ENCODE measurements at regions not wholly inside any gene's neighbourhood (a gene's known extent, or its start where the extent isn't known, plus 50 kb on each side); places are given as distances from the start of the nearest gene placed in this dataset.

GRCh38 chr13:44116562-44117332 is 237.0 kb downstream of the LACC1 start:
- in situ Hi-C loops (cut with MboI; ENCODE audit: low sequenced_read_pairs), result no loop called here

- in situ Hi-C loops (cut with MboI; ENCODE audit: low sequenced_read_pairs), result no loop called here
Observed at GRCh38 chr13:44117351-44117750, 237.6 kb downstream of the LACC1 start.

GRCh38 chr13:44117816-44118215 is 238.1 kb downstream of the LACC1 start:
- in situ Hi-C loops (cut with MboI; ENCODE audit: low sequenced_read_pairs), result no loop called here

- in situ Hi-C loops (cut with MboI; ENCODE audit: low sequenced_read_pairs), result no loop called here
Observed at GRCh38 chr13:44118881-44119280, 239.2 kb downstream of the LACC1 start.

- in situ Hi-C loops (cut with MboI; ENCODE audit: low sequenced_read_pairs), result no loop called here
Observed at GRCh38 chr13:44120043-44120442, 240.3 kb downstream of the LACC1 start.

GRCh38 chr13:44120849-44121755 is 241.4 kb downstream of the LACC1 start:
- in situ Hi-C loops (cut with MboI; ENCODE audit: low sequenced_read_pairs), result no loop called here

GRCh38 chr13:44124352-44124751 is 244.6 kb downstream of the LACC1 start:
- in situ Hi-C loops (cut with MboI; ENCODE audit: low sequenced_read_pairs), result no loop called here

GRCh38 chr13:44125943-44126469 is 246.3 kb downstream of the LACC1 start:
- in situ Hi-C loops (cut with MboI; ENCODE audit: low sequenced_read_pairs), result no loop called here

- in situ Hi-C loops (cut with MboI; ENCODE audit: low sequenced_read_pairs), result no loop called here
Observed at GRCh38 chr13:44128552-44129001, 245.0 kb upstream of the SERP2 start.

GRCh38 chr13:44129418-44129817 is 244.2 kb upstream of the SERP2 start:
- in situ Hi-C loops (cut with MboI; ENCODE audit: low sequenced_read_pairs), result no loop called here

- in situ Hi-C loops (cut with MboI; ENCODE audit: low sequenced_read_pairs), result no loop called here
Observed at GRCh38 chr13:44131069-44131614, 242.5 kb upstream of the SERP2 start.

- in situ Hi-C loops (cut with MboI; ENCODE audit: low sequenced_read_pairs), result no loop called here
Observed at GRCh38 chr13:44132710-44133109, 240.9 kb upstream of the SERP2 start.

GRCh38 chr13:44133626-44134025 is 240.0 kb upstream of the SERP2 start:
- in situ Hi-C loops (cut with MboI; ENCODE audit: low sequenced_read_pairs), result no loop called here

GRCh38 chr13:44135566-44135965 is 238.1 kb upstream of the SERP2 start:
- in situ Hi-C loops (cut with MboI; ENCODE audit: low sequenced_read_pairs), result no loop called here

- in situ Hi-C loops (cut with MboI; ENCODE audit: low sequenced_read_pairs), result no loop called here
Observed at GRCh38 chr13:44136696-44137268, 236.8 kb upstream of the SERP2 start.

- in situ Hi-C loops (cut with MboI; ENCODE audit: low sequenced_read_pairs), result no loop called here
Observed at GRCh38 chr13:44137466-44137865, 236.2 kb upstream of the SERP2 start.

GRCh38 chr13:44140146-44140545 is 233.5 kb upstream of the SERP2 start:
- in situ Hi-C loops (cut with MboI; ENCODE audit: low sequenced_read_pairs), result no loop called here

- in situ Hi-C loops (cut with MboI; ENCODE audit: low sequenced_read_pairs), result no loop called here
Observed at GRCh38 chr13:44140888-44141724, 232.5 kb upstream of the SERP2 start.

- in situ Hi-C loops (cut with MboI; ENCODE audit: low sequenced_read_pairs), result no loop called here
Observed at GRCh38 chr13:44141725-44142539, 231.7 kb upstream of the SERP2 start.
